Liver (tissue), 8 donors: ENCODE measurements at regions not wholly inside any gene's neighbourhood (a gene's known extent, or its start where the extent isn't known, plus 50 kb on each side); places are given as distances from the start of the nearest gene placed in this dataset.

Source experiments
- DNase-seq: peaks from one replicate; pipeline ENCODE4 v3.0.0-alpha.2; 2017; ENCODE audit warnings: low spot score
- H3K27ac ChIP-seq, 2 donors: one replicate each; pipeline ENCODE4 v1.7.0; 2013; ENCODE audit warnings: inconsistent platforms in 2 of 2, low read length in 2 of 2, control low read depth in 1 of 2, low read depth in 1 of 2, mild to moderate bottlenecking in 1 of 2
- H3K27me3 ChIP-seq, 4 donors: one replicate each; pipeline versions ENCODE4 v1.6.1 to v1.7.0; 2013; ENCODE audit warnings: low read length in 3 of 4, inconsistent platforms in 1 of 4, mild to moderate bottlenecking in 1 of 4, moderate library complexity in 1 of 4; ENCODE audit not compliant: control insufficient read depth in 4 of 4, insufficient read depth in 4 of 4
- H3K36me3 ChIP-seq, 4 donors: one replicate each; pipeline versions ENCODE4 v1.6.1 to v1.7.0; 2013; ENCODE audit warnings: low read length in 3 of 4, mild to moderate bottlenecking in 3 of 4, low read depth in 1 of 4, moderate library complexity in 1 of 4; ENCODE audit not compliant: control insufficient read depth in 4 of 4, insufficient read depth in 3 of 4
- H3K4me1 ChIP-seq, 4 donors: one replicate each; pipeline versions ENCODE4 v1.6.1 to v1.7.0; 2013; ENCODE audit warnings: low read length in 3 of 4, mild to moderate bottlenecking in 3 of 4, moderate library complexity in 1 of 4; ENCODE audit not compliant: control insufficient read depth in 4 of 4, insufficient read depth in 4 of 4
- H3K4me3 ChIP-seq, 3 donors: one replicate each; pipeline versions ENCODE4 v1.6.1 to v1.7.0; 2013; ENCODE audit warnings: low read length in 3 of 3, control low read depth in 1 of 3, low read depth in 1 of 3, mild to moderate bottlenecking in 1 of 3
- H3K9ac ChIP-seq, 2 donors: one replicate each; pipeline ENCODE4 v1.7.0; 2013; ENCODE audit warnings: low read length in 2 of 2, mild to moderate bottlenecking in 2 of 2, moderate library complexity in 2 of 2, control low read depth in 1 of 2, low read depth in 1 of 2
- H3K9me3 ChIP-seq, 4 donors: one replicate each; pipeline versions ENCODE4 v1.6.1 to v1.7.0; 2013; ENCODE audit warnings: low read length in 3 of 4; ENCODE audit not compliant: control insufficient read depth in 4 of 4
- EGR1 ChIP-seq, 2 donors: IDR thresholded peaks; 2 replicates each; pipeline ENCODE4 v1.6.1; 2016 to 2018; ENCODE audit warnings: antibody characterized with exemption in 2 of 2, low read depth in 2 of 2
- FOXA1 ChIP-seq: IDR thresholded peaks from 2 replicates; pipeline ENCODE4 v1.6.1; 2016; ENCODE audit warnings: antibody characterized with exemption
- FOXA2 ChIP-seq: IDR thresholded peaks from 2 replicates; pipeline ENCODE4 v1.6.1; 2016; ENCODE audit warnings: antibody characterized with exemption
- GABPA ChIP-seq, 2 donors: IDR thresholded peaks in 1 of 2; conservative IDR thresholded peaks in 1 of 2; 2 replicates each; pipeline ENCODE4 v1.6.1; 2016; ENCODE audit warnings: antibody characterized with exemption in 2 of 2, mild to moderate bottlenecking in 1 of 2, moderate library complexity in 1 of 2
- HNF4A ChIP-seq, 2 donors: conservative IDR thresholded peaks; 2 replicates each; pipeline ENCODE4 v1.6.1; 2016; ENCODE audit warnings: antibody characterized with exemption in 2 of 2, mild to moderate bottlenecking in 2 of 2
- JUND ChIP-seq, 2 donors: IDR thresholded peaks; 2 replicates each; pipeline ENCODE4 v1.6.1; 2016; ENCODE audit warnings: antibody characterized with exemption in 2 of 2
- NR2F2 ChIP-seq: IDR thresholded peaks from 2 replicates; pipeline ENCODE4 v1.6.1; 2016; ENCODE audit warnings: antibody characterized with exemption
- RAD21 ChIP-seq, 2 donors: IDR thresholded peaks; 2 replicates each; pipeline ENCODE4 v1.6.1; 2016; ENCODE audit warnings: antibody characterized with exemption in 2 of 2, mild to moderate bottlenecking in 2 of 2
- RXRA ChIP-seq, 2 donors: IDR thresholded peaks; 2 replicates each; pipeline ENCODE4 v1.6.1; 2017 to 2018; ENCODE audit warnings: antibody characterized with exemption in 2 of 2, mild to moderate bottlenecking in 1 of 2
- TAF1 ChIP-seq: conservative IDR thresholded peaks from 2 replicates; pipeline ENCODE4 v1.6.1; 2016; ENCODE audit warnings: antibody characterized with exemption, mild to moderate bottlenecking
- WGBS: extraction: QIAGEN DNeasy Blood & Tissue Kit; methylation state at CpG from one replicate; pipeline ENCODE4 v1.1.7; 2013; 5-methylcytosine and 5-hydroxymethylcytosine counted together
- TF ChIP-seq, protein P1 (sequence below): IDR thresholded peaks from 2 replicates; pipeline ENCODE4 v1.6.1; 2016; ENCODE audit warnings: antibody characterized with exemption
- TF ChIP-seq, protein P2 (sequence below): IDR thresholded peaks from 2 replicates; pipeline ENCODE4 v1.6.1; 2016; ENCODE audit warnings: antibody characterized with exemption
- TF ChIP-seq, protein P3 (sequence below): IDR thresholded peaks from 2 replicates; pipeline ENCODE4 v1.6.1; 2016; ENCODE audit warnings: antibody characterized with exemption
- TF ChIP-seq, protein P4 (sequence below): fragments of 150-350 bp; IDR thresholded peaks from 2 replicates; pipeline ENCODE4 v1.5.1; 2017; ENCODE audit warnings: improper control_type of control experiment, low read depth, low read length; ENCODE audit not compliant: missing input control
- donor health status: healthy.
- donor health status: healthy.
- donor health status: healthy.
- donor health status: healthy.
- donor health status: healthy.

DNA sequence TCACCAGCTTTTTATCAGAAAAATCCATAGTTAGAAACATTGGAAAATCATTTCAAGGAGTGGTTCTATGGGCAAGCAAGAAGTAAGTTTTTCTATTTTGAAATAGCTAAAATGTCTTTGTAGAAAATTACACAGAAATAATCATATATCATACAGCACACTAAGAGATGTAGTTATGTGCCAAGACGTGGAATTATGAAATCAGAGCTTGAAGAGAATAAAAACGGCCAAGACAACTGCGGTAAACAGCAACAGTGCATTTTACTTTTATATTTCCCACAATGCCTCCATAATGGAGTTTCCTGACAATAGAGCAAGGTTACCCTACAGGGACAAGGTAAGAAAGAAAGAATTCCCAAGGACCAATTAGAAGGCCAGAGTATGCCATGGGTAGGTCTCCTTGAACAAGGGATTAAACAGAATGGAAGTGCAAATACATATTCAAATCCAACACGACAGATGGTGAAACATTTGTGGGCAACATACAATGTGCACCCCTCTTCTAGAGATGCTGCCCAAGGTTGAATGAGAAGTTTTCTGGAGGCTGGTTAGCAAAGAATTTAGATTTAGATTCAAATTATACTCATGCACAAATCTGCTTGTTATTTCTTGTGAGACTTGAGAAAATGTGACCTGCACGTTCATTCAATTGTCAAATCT, 76.1 kb upstream of the BTG1 start:
- H3K9ac ChIP-seq: no peak overlapping the region
- no peaks in the 10 kb centered on the region for H3K27me3 ChIP-seq
- DNase-seq: no peak
- WGBS: 89% methylated on average over 5 of the region's 5 CpGs
- H3K27ac ChIP-seq: no peak overlapping the region
- peaks cover 0 to 9% (median 0%) of the 10 kb centered on the region in 4 donors for H3K4me1 ChIP-seq
- no peaks in the 10 kb centered on the region for H3K36me3 ChIP-seq
- TF ChIP-seq, protein P1, sequence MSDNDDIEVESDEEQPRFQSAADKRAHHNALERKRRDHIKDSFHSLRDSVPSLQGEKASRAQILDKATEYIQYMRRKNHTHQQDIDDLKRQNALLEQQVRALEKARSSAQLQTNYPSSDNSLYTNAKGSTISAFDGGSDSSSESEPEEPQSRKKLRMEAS: no peak
- TF ChIP-seq FOXA2: no peak
- no peak for TF ChIP-seq HNF4A (conservative IDR thresholded peaks at IDR 0.05)
- TF ChIP-seq, protein P2, sequence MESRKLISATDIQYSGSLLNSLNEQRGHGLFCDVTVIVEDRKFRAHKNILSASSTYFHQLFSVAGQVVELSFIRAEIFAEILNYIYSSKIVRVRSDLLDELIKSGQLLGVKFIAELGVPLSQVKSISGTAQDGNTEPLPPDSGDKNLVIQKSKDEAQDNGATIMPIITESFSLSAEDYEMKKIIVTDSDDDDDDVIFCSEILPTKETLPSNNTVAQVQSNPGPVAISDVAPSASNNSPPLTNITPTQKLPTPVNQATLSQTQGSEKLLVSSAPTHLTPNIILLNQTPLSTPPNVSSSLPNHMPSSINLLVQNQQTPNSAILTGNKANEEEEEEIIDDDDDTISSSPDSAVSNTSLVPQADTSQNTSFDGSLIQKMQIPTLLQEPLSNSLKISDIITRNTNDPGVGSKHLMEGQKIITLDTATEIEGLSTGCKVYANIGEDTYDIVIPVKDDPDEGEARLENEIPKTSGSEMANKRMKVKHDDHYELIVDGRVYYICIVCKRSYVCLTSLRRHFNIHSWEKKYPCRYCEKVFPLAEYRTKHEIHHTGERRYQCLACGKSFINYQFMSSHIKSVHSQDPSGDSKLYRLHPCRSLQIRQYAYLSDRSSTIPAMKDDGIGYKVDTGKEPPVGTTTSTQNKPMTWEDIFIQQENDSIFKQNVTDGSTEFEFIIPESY: no peak
- TF ChIP-seq TAF1: no peak
- TF ChIP-seq, protein P3, sequence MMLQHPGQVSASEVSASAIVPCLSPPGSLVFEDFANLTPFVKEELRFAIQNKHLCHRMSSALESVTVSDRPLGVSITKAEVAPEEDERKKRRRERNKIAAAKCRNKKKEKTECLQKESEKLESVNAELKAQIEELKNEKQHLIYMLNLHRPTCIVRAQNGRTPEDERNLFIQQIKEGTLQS: no peak
- TF ChIP-seq, protein P4, sequence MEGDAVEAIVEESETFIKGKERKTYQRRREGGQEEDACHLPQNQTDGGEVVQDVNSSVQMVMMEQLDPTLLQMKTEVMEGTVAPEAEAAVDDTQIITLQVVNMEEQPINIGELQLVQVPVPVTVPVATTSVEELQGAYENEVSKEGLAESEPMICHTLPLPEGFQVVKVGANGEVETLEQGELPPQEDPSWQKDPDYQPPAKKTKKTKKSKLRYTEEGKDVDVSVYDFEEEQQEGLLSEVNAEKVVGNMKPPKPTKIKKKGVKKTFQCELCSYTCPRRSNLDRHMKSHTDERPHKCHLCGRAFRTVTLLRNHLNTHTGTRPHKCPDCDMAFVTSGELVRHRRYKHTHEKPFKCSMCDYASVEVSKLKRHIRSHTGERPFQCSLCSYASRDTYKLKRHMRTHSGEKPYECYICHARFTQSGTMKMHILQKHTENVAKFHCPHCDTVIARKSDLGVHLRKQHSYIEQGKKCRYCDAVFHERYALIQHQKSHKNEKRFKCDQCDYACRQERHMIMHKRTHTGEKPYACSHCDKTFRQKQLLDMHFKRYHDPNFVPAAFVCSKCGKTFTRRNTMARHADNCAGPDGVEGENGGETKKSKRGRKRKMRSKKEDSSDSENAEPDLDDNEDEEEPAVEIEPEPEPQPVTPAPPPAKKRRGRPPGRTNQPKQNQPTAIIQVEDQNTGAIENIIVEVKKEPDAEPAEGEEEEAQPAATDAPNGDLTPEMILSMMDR: no peak
- no peak for TF ChIP-seq RAD21 (IDR thresholded peaks at IDR 0.05)
- no peak for TF ChIP-seq EGR1 (IDR thresholded peaks at IDR 0.05; ENCODE audit: low read depth in 2 of 2)
- no peak for TF ChIP-seq NR2F2
- TF ChIP-seq RXRA (IDR thresholded peaks at IDR 0.05): no peak
- no peak for TF ChIP-seq GABPA (IDR thresholded peaks at IDR 0.05 in 1 of 2, conservative IDR thresholded peaks at IDR 0.05 in 1 of 2)
- H3K4me3 ChIP-seq: no peak overlapping the region
- H3K9me3 ChIP-seq: no peaks in the 10 kb centered on the region

DNA sequence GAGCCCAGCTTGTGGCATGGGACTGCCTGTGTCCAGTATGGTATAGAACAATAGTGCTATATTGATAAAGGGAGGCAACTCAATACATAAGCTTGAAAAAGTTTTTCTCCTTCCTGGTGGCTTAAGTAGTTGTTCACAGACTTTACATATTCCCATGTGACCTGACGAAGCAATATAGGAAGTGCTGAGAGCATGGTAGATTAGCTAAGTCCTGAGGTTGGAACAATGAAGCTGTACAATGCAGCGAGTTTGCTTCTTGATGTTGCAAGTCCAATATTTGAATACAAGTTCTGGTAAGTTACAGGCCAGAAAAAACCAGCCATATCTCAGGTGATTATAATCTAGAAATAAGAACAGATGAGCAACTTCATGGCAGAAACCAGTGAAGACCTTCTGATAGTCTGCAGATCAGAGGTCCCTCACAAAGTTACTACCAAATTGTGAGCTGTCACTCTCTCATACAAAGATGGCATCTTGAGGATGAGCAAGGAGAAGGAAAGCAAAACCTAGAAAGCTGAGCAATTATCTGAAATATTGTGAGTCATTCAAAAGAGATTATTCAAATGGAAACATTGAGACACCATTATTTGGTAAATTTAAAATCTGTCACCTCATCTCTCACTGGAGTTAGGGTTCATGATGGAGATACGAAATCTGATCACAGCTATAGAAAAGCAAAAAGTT, 72.9 kb upstream of the BTG1 start:
- H3K27me3 ChIP-seq: no peaks in the 10 kb centered on the region
- WGBS: 90% methylated on average over 3 of the region's 3 CpGs
- no peak overlapping the region for H3K9ac ChIP-seq
- no peak for DNase-seq
- no peaks in the 10 kb centered on the region for H3K36me3 ChIP-seq
- no peaks in the 10 kb centered on the region for H3K4me1 ChIP-seq
- no peak overlapping the region for H3K4me3 ChIP-seq
- no peak for TF ChIP-seq TAF1
- no peak for TF ChIP-seq RAD21 (IDR thresholded peaks at IDR 0.05)
- no peak for TF ChIP-seq JUND (IDR thresholded peaks at IDR 0.05)
- TF ChIP-seq FOXA2: no peak
- no peak for TF ChIP-seq FOXA1
- TF ChIP-seq, protein P3: no peak
- no peaks in the 10 kb centered on the region for H3K9me3 ChIP-seq
- H3K27ac ChIP-seq: no peak overlapping the region
